Suprapubic skin (tissue), 4 donors: ENCODE measurements at regions not wholly inside any gene's neighbourhood (a gene's known extent, or its start where the extent isn't known, plus 50 kb on each side); places are given as distances from the start of the nearest gene placed in this dataset.

ENCODE experiments used
- DNase-seq, 2 donors: peaks; one replicate each; pipeline ENCODE4 v3.0.0-alpha.2; 2019; ENCODE audit warnings: low spot score in 2 of 2
- H3K27ac ChIP-seq: fragments of 200-600 bp; sonication (generic); one replicate; pipeline ENCODE4 v1.5.1; 2019
- H3K27me3 ChIP-seq: fragments of 200-600 bp; sonication (generic); one replicate; pipeline ENCODE4 v1.5.1; 2019
- H3K36me3 ChIP-seq: fragments of 200-600 bp; sonication (generic); one replicate; pipeline ENCODE4 v1.5.1; 2019
- H3K4me1 ChIP-seq: fragments of 200-600 bp; sonication (generic); one replicate; pipeline ENCODE4 v1.5.1; 2019
- H3K4me3 ChIP-seq: fragments of 200-600 bp; sonication (generic); one replicate; pipeline ENCODE4 v1.5.1; 2019; ENCODE audit warnings: mild to moderate bottlenecking
- H3K9me3 ChIP-seq: fragments of 200-600 bp; sonication (generic); one replicate; pipeline ENCODE4 v1.5.1; 2019
- EP300 ChIP-seq: sonication (generic); formaldehyde crosslinking; IDR thresholded peaks from one replicate; pipeline ENCODE4 v1.6.1; 2017; ENCODE audit warnings: antibody characterized with exemption
- POLR2A ChIP-seq, 2 donors: fragments of 450-650 bp; IDR thresholded peaks; one replicate each; pipeline ENCODE4 v1.6.1; 2017; ENCODE audit warnings: antibody characterized with exemption in 2 of 2, mild to moderate bottlenecking in 2 of 2, moderate library complexity in 2 of 2
- POLR2AphosphoS5 ChIP-seq, 3 donors: sonication (generic); formaldehyde crosslinking; IDR thresholded peaks; one replicate each; pipeline ENCODE4 v1.6.1; 2017; ENCODE audit warnings: antibody characterized with exemption in 3 of 3
- WGBS: methylation state at CpG from one replicate; pipeline ENCODE4 v1.1.5; 2018; 5-methylcytosine and 5-hydroxymethylcytosine counted together
- TF ChIP-seq, protein P1 (sequence below), 2 donors: fragments of 200-600 bp in 1 of 2; fragments of 450-650 bp in 1 of 2; sonication (generic) in 1 of 2; IDR thresholded peaks; one replicate each; pipeline ENCODE4 v1.5.1; 2016 to 2019; ENCODE audit warnings: antibody characterized with exemption in 2 of 2, mild to moderate bottlenecking in 1 of 2, moderate library complexity in 1 of 2

DNA sequence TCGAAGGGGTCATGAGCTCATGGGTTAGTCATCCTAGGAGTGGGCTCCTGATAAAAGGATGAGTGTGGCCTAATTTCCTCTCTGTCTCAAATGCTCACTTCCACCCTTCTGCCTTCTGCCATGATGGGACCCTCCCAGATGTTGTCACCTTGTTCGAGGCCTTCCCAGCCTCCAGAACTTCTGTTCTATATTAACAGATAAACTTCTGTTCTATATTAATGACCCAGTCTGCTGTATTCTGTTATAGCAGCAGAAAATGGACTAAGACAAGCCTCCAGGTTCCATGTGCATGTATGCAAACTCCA is 583.2 kb downstream of the GLRX3 start:
- H3K36me3 ChIP-seq = no peaks in the 10 kb centered on the region
- peaks cover 4% of the 10 kb centered on the region for H3K27me3 ChIP-seq
- TF ChIP-seq, protein P1, sequence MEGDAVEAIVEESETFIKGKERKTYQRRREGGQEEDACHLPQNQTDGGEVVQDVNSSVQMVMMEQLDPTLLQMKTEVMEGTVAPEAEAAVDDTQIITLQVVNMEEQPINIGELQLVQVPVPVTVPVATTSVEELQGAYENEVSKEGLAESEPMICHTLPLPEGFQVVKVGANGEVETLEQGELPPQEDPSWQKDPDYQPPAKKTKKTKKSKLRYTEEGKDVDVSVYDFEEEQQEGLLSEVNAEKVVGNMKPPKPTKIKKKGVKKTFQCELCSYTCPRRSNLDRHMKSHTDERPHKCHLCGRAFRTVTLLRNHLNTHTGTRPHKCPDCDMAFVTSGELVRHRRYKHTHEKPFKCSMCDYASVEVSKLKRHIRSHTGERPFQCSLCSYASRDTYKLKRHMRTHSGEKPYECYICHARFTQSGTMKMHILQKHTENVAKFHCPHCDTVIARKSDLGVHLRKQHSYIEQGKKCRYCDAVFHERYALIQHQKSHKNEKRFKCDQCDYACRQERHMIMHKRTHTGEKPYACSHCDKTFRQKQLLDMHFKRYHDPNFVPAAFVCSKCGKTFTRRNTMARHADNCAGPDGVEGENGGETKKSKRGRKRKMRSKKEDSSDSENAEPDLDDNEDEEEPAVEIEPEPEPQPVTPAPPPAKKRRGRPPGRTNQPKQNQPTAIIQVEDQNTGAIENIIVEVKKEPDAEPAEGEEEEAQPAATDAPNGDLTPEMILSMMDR (IDR thresholded peaks at IDR 0.05) = no peak
- TF ChIP-seq POLR2AphosphoS5 (IDR thresholded peaks at IDR 0.05) (no peak), POLR2A (IDR thresholded peaks at IDR 0.05) (no peak), EP300 (no peak)
- H3K9me3 ChIP-seq = no peaks in the 10 kb centered on the region
- no peak overlapping the region for H3K4me3 ChIP-seq
- DNase-seq = no peak
- WGBS = 74% methylated on average over 2 of the region's 2 CpGs
- H3K4me1 ChIP-seq = no peaks in the 10 kb centered on the region
- H3K27ac ChIP-seq = no peak overlapping the region

DNA sequence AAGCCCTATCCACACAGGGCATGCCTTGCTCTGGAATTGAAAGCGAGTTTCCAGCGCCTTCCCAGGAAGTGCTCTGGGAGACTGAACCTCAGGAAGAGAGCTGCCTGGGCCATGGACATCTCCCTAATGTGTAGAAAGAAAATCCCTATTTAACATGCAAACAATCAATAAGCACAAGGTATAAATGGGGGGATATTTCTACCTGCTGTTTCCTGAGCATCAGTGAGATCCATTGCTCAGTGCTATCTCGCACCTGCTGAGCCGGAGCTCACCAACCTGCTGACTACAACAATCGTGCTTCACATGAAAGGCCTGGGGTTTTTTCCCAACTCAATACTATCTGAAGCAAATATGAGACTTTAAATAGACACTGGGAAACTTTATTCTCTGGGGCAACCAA is 584.0 kb downstream of the GLRX3 start:
- Histone ChIP-seq H3K4me3 (no peak overlapping the region), H3K36me3 (no peaks in the 10 kb centered on the region), H3K27ac (no peak overlapping the region), H3K4me1 (no peaks in the 10 kb centered on the region), H3K27me3 (no peaks in the 10 kb centered on the region), H3K9me3 (no peaks in the 10 kb centered on the region)
- TF ChIP-seq POLR2AphosphoS5 (IDR thresholded peaks at IDR 0.05) (no peak), POLR2A (IDR thresholded peaks at IDR 0.05) (no peak), EP300 (no peak)
- TF ChIP-seq, protein P1 (IDR thresholded peaks at IDR 0.05) = no peak
- WGBS = 86% methylated on average over 5 of the region's 5 CpGs
- no peak for DNase-seq

DNA sequence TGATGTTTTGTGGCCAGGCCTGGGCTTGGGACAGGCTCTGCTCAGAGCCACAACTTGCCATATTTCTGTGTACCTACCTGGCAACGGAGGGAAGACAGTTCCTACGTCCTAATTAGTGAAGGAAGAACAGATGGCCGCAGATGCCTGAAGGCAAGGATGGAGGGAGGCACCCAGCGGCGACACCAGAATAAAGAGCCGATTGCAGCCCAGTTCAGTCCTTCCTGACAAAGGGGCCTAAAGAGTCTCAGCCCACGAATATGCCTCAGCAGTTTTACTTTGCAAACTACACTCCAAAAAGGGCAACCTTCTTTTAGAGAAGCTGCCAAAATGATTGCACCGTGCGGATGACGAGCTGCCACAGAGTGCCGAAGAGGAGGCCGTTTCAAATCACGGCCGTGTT is 585.8 kb downstream of the GLRX3 start:
- 58% methylated on average over 13 of the region's 14 CpGs for WGBS
- H3K27ac ChIP-seq = no peak overlapping the region
- H3K4me3 ChIP-seq = no peak overlapping the region
- no peak for DNase-seq
- TF ChIP-seq, protein P1 (IDR thresholded peaks at IDR 0.05) = no peak
- TF ChIP-seq POLR2AphosphoS5 (IDR thresholded peaks at IDR 0.05) (no peak), EP300 (no peak), POLR2A (IDR thresholded peaks at IDR 0.05) (no peak)
- no peaks in the 10 kb centered on the region for H3K36me3 ChIP-seq
- no peaks in the 10 kb centered on the region for H3K9me3 ChIP-seq
- H3K4me1 ChIP-seq = no peaks in the 10 kb centered on the region
- peaks cover under 1% of the 10 kb centered on the region for H3K27me3 ChIP-seq

DNA sequence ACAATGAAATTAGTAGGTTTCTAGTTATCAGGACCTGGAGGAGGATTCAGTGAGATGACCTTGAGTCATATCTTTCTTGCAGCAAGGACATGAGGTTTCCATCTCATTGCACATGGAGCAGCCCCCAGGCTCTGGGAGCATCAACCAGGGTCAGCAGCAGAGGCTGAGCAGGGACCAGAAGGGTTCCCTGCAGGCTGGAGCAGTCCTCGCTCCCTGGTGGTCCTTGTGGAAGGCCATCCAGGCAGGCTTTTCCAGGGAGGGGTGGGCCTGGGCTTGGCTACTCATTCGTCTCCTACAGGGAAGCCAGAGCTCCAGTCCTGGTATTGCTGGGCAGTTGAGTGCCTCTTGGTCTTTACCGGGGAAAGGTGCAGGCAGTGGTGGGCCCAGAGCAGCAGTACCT is 587.5 kb downstream of the GLRX3 start:
- Histone ChIP-seq H3K9me3 (no peaks in the 10 kb centered on the region), H3K36me3 (no peaks in the 10 kb centered on the region), H3K4me3 (no peak overlapping the region), H3K27me3 (peaks cover 12% of the 10 kb centered on the region), H3K4me1 (no peaks in the 10 kb centered on the region), H3K27ac (no peak overlapping the region)
- 100% methylated on average over 2 of the region's 3 CpGs for WGBS
- TF ChIP-seq POLR2AphosphoS5 (IDR thresholded peaks at IDR 0.05) = no peak
- TF ChIP-seq, protein P1 (IDR thresholded peaks at IDR 0.05) = no peak
- no peak for TF ChIP-seq EP300
- no peak for TF ChIP-seq POLR2A (IDR thresholded peaks at IDR 0.05)
- no peak for DNase-seq

DNA sequence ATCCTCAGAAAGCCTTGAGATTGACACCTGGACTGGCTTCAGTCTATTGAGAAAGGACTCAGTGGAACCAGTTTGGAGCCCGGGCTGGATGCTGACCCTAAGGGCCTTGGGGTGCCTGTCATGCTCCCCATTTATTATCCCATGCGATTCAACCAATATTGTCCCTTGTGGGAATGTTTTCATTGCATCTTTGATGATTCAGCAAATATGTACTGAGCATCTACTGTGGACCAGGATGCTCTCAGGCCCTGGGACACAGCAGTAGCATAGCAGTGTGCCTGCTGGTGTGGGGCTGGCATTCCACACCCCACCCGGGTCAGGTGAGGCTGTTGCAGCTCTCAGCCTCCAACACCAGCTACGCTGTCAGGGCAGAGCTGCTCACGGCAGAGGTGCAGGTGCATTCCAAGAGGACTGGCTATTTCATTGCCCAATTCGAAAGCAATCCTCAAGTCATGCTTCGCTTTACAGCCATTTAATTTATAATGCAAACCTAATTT is 586.0 kb downstream of the TCERG1L start:
- H3K9me3 ChIP-seq = no peaks in the 10 kb centered on the region
- H3K27ac ChIP-seq = no peak overlapping the region
- peaks cover 12% of the 10 kb centered on the region for H3K27me3 ChIP-seq
- no peaks in the 10 kb centered on the region for H3K4me1 ChIP-seq
- H3K4me3 ChIP-seq = no peak overlapping the region
- H3K36me3 ChIP-seq = no peaks in the 10 kb centered on the region
- 82% methylated on average over 6 of the region's 7 CpGs for WGBS
- no peak for DNase-seq
- TF ChIP-seq, protein P1 (IDR thresholded peaks at IDR 0.05) = no peak
- TF ChIP-seq EP300 (no peak), POLR2AphosphoS5 (IDR thresholded peaks at IDR 0.05) (no peak), POLR2A (IDR thresholded peaks at IDR 0.05) (no peak)
